Ectodermal cell (in vitro differentiated cells): ENCODE measurements at regions not wholly inside any gene's neighbourhood (a gene's known extent, or its start where the extent isn't known, plus 50 kb on each side); places are given as distances from the start of the nearest gene placed in this dataset.
"Not testable (repeated sequence)": the region's sequence is repeated elsewhere in the genome, so short reads cannot be mapped to it uniquely, and the experiment has no call there.

Experiments
- H3K27ac ChIP-seq: 2 replicates; pipeline ENCODE4 v1.7.0; 2013; ENCODE audit warnings: mild to moderate bottlenecking, low read depth, low read length; ENCODE audit not compliant: insufficient read depth, poor library complexity, severe bottlenecking
- H3K27me3 ChIP-seq: 2 replicates; pipeline ENCODE4 v1.7.0; 2013; ENCODE audit warnings: mild to moderate bottlenecking, low read length; ENCODE audit not compliant: insufficient read depth, control insufficient read depth, poor library complexity, severe bottlenecking
- H3K36me3 ChIP-seq: one replicate; pipeline ENCODE4 v1.7.0; 2013; ENCODE audit warnings: low read length; ENCODE audit not compliant: control insufficient read depth, insufficient read depth
- H3K4me1 ChIP-seq: one replicate; pipeline ENCODE4 v1.7.0; 2013; ENCODE audit warnings: low read length; ENCODE audit not compliant: control insufficient read depth, insufficient read depth
- H3K4me3 ChIP-seq: 2 replicates; pipeline ENCODE4 v1.7.0; 2013; ENCODE audit warnings: low read depth, low read length, control low read depth; ENCODE audit not compliant: insufficient read depth
- H3K9me3 ChIP-seq: 2 replicates; pipeline ENCODE4 v1.7.0; 2013; ENCODE audit warnings: mild to moderate bottlenecking, low read length, moderate library complexity; ENCODE audit not compliant: control insufficient read depth
- WGBS, 2 experiments: methylation state at CpG; one replicate each; pipeline ENCODE4 v1.1.7; 2013; ENCODE audit warnings: missing lambda C conversion rate in 2 of 2; 5-methylcytosine and 5-hydroxymethylcytosine counted together

DNA sequence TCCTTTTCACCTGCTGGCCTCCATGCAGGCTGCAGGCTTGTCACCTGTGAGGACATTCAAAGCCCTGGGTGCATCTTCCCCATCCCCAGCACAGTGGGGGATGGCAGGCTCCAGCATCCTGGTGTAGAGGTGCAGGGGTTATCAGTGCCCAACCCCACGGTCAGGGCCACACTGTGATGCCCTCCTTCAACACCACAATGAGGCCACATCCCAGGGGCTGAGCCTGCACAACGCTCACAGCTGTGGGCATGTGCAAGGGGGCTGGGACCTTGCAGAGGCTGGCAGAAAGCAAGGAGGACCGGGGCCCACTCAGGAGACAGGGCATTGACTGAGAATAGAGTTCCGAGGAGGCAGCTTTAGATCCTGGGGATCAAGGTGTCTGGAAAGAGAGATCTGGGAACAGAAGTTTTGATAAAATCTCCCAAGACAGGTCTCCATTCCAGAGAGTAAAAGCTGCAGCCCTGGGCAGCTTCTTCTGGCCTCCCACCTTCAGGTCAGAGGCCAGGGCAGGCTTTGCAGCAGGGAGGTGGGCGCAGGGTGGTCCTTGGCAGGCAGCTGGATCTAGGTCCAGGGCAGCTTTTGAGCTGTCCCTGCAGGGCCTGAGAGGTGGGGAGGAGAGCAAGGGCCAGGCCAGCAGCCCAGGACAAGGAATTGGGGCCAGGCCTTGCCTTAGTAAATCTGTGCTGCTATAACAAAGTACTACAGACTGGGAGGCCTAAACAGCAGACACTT is 250.8 kb upstream of the B3GAT1 start:
- no peaks in the 10 kb centered on the region for H3K4me1 ChIP-seq
- 90 to 95% methylated on average over 5 of the region's 5 CpGs for WGBS, 2 experiments
- no peaks in the 10 kb centered on the region for H3K27me3 ChIP-seq
- H3K4me3 ChIP-seq = no peak overlapping the region
- no peaks in the 10 kb centered on the region for H3K36me3 ChIP-seq
- H3K9me3 ChIP-seq = no peaks in the 10 kb centered on the region
- no peak overlapping the region for H3K27ac ChIP-seq

DNA sequence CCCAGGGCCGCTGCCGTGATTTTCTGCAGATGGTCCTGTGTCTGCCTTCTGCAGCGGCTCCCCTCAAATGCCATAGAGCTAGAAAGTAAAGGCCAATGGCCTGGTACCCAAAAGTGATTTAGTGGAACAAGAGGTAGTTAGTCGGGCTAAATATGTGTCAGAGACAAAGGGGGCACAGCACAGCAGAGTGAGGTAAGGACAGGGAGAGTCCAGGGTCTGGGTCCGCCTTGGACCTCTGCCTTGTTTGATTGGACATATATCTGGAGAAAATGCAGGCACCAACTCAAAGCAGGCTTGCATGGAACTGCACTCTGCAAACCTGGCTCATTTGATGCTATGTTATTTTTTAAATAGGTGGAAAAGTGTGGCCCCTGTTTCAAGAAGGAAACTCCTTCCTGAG is 249.6 kb upstream of the B3GAT1 start:
- Histone ChIP-seq H3K27me3 (no peaks in the 10 kb centered on the region), H3K36me3 (no peaks in the 10 kb centered on the region), H3K4me1 (no peaks in the 10 kb centered on the region), H3K9me3 (no peaks in the 10 kb centered on the region), H3K27ac (no peak overlapping the region), H3K4me3 (no peak overlapping the region)
- WGBS, 2 experiments = 91 to 95% methylated on average over 5 of the region's 5 CpGs

DNA sequence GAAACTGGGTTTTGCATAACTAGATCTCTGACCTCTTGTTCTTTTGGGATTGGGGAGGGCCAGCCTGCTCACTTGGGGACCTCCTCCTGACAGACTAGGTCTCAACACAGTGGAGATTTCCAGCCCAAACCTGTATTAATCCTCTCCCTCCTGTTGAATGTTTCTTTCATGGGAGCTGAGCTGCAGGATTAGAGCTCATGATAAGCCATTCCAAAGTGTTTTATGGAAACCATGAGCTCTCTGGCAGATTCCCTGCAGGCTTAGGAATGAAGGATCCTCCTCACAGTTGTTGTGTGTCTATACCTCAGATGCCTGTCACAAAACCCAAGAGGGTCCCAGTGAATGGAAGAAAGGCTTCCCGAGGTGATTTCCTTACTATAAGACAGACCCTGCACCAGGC is 248.4 kb upstream of the B3GAT1 start:
- Histone ChIP-seq H3K4me3 (no peak overlapping the region), H3K36me3 (no peaks in the 10 kb centered on the region), H3K27me3 (no peaks in the 10 kb centered on the region), H3K4me1 (no peaks in the 10 kb centered on the region), H3K9me3 (no peaks in the 10 kb centered on the region), H3K27ac (no peak overlapping the region)
- WGBS, 2 experiments = 75 to 81% methylated on average over 1 of the region's 1 CpG

DNA sequence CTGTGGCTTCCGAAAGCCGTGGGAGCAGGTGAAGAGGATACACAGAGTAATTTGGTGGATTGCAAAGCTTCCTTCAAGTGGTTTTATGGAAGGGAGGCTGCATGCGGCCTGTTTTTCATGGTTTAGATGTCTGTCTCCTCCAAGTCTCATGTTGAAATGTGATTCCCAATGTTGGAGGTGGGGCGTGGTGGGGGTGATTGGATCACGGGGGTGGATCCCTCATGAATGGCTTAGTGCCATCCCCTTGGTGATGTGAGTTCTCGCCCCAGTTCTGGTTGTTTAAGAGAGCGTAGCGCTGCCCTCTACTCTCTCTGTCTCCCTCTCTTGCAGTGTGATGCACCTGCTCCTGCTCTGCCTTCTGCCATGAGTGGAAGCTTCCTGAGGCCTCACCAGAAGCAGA is 247.8 kb upstream of the B3GAT1 start:
- H3K27me3 ChIP-seq = no peaks in the 10 kb centered on the region
- no peaks in the 10 kb centered on the region for H3K4me1 ChIP-seq
- whole genome bisulfite sequencing, 2 experiments = 93 to 94% methylated on average over 8 of the region's 8 CpGs
- H3K27ac ChIP-seq = no peak overlapping the region
- no peaks in the 10 kb centered on the region for H3K9me3 ChIP-seq
- H3K4me3 ChIP-seq = no peak overlapping the region
- no peaks in the 10 kb centered on the region for H3K36me3 ChIP-seq

DNA sequence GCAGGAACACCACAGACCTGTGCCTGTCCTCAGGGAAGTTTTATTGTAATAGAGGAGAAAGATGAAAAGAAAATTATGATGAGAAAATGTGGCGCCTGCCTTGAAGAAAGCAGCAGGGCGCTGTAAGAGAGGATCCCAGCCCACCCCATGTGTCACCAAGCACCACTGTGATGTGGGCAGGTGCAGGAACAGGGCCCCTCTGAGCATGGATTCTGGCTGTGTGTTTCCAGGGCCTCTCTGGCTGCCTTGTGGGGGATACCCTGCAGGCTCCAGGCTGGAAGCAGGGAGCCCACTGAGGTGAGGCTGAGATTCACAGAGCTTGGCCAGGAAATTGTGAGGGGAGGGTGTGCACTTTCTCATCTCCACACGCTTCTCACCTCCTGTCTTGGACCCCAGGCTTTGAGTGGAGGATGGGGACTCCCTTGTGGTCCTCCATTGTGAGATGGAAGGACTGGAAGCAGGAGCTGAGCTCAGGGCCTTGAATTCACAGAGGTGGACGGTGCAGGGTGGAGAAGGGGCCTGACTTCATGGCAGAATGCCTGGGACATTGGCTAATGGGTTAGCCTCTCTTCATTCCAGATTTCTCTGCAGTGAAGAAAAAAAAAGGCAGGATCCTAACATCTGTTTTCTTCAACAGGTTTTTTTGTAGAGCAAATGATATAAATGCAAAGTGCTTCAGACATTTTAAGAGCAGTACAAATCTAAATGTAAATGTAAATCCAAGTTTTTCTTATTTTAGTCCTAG is 246.6 kb upstream of the B3GAT1 start:
- Histone ChIP-seq H3K4me1 (peaks cover 5% of the 10 kb centered on the region), H3K9me3 (no peaks in the 10 kb centered on the region), H3K27me3 (no peaks in the 10 kb centered on the region), H3K27ac (no peak overlapping the region), H3K4me3 (no peak overlapping the region), H3K36me3 (no peaks in the 10 kb centered on the region)
- 95% methylated on average over 4 of the region's 4 CpGs for WGBS, 2 experiments

DNA sequence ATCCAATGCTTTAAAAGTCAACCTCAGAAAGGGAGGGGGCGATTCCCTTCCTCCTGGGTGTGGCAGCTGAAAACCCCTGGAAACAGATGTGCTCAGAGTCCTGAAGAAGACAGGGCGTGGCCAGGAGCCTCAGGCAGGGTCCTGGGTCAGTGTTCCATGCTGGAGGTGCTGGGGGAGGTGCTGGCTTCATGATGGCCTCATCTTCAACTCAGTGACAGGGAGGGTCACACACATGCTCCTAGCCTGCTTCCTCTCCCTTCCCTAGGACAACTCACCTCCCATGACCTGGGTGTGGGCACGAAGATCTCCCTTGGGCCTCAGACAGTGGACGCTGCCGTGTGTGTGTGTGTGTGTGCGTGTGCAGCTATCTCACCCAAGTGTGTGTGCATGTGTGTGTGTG is 245.6 kb upstream of the B3GAT1 start:
- no peaks in the 10 kb centered on the region for H3K27me3 ChIP-seq
- no peaks in the 10 kb centered on the region for H3K36me3 ChIP-seq
- WGBS, 2 experiments = 74 to 81% methylated on average over 6 of the region's 6 CpGs
- no peaks in the 10 kb centered on the region for H3K9me3 ChIP-seq
- H3K4me3 ChIP-seq = no peak overlapping the region
- no peak overlapping the region for H3K27ac ChIP-seq
- peaks cover 5% of the 10 kb centered on the region for H3K4me1 ChIP-seq

DNA sequence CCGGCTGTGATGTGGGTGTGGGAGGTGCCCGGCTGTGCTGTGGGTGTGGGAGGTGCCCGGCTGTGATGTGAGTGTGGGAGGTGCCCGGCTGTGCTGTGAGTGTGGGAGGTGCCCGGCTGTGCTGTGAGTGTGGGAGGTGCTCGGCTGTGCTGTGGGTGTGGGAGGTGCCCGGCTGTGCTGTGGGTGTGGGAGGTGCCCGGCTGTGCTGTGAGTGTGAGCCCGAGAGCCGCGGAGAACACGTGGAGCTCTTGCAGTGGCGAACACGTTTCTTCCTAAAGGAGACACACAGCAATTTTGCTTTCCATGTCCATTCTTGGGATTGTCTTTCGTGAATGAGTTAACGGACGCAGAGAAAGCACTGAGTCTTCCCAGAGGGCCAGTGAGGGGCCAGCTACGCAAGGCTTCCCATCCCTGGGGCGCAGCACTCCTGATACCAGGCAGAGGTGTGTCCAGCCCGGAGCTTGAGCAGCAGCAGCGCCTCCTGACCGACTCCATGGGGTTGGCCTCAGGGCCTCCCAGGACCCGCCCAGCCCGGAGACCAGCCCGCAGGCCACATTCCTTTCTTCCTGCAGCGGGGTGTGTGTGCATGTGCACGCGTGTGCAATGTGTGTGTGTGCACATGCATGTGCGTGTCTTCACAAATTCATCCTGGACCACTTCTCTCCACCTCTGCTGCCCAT is 245.0 kb upstream of the B3GAT1 start:
- Histone ChIP-seq H3K27ac (no peak overlapping the region), H3K9me3 (no peaks in the 10 kb centered on the region), H3K4me3 (no peak overlapping the region), H3K36me3 (no peaks in the 10 kb centered on the region), H3K4me1 (peaks cover 5% of the 10 kb centered on the region), H3K27me3 (no peaks in the 10 kb centered on the region)
- 91 to 93% methylated on average over 26 to 27 of the region's 29 CpGs for WGBS, 2 experiments

DNA sequence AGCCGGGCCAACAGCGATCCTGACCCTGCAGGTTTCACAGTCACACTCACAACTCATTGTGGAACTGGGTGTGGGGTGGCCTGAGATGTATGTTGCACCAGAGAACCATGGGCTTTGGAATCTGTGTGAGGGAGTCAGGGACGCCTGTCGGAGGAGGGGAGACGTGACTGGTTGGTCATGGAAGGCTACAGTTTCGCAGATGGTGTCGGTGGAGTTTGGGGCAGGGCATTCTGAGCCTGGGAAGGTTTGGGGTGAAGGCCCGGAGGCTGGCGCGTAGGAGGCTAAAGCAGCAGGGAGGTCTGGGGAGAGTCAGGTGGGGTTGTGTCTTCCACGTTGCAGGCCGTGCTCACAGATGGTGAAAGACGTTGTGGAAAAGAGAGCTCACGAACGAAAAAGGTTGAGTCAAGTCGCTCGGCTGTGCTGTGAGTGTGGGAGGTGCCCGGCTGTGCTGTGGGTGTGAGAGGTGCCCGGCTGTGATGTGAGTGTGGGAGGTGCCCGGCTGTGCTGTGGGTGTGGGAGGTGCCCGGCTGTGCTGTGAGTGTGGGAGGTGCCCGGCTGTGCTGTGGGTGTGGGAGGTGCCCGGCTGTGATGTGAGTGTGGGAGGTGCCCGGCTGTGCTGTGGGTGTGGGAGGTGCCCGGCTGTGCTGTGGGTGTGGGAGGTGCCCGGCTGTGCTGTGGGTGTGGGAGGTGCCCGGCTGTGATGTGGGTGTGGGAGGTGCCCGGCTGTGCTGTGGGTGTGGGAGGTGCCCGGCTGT is 244.2 kb upstream of the B3GAT1 start:
- not testable (repeated sequence) for H3K27ac ChIP-seq, H3K36me3 ChIP-seq, H3K4me1 ChIP-seq, H3K4me3 ChIP-seq, H3K9me3 ChIP-seq, H3K27me3 ChIP-seq
- 95 to 96% methylated on average over 28 of the region's 29 CpGs for WGBS, 2 experiments

DNA sequence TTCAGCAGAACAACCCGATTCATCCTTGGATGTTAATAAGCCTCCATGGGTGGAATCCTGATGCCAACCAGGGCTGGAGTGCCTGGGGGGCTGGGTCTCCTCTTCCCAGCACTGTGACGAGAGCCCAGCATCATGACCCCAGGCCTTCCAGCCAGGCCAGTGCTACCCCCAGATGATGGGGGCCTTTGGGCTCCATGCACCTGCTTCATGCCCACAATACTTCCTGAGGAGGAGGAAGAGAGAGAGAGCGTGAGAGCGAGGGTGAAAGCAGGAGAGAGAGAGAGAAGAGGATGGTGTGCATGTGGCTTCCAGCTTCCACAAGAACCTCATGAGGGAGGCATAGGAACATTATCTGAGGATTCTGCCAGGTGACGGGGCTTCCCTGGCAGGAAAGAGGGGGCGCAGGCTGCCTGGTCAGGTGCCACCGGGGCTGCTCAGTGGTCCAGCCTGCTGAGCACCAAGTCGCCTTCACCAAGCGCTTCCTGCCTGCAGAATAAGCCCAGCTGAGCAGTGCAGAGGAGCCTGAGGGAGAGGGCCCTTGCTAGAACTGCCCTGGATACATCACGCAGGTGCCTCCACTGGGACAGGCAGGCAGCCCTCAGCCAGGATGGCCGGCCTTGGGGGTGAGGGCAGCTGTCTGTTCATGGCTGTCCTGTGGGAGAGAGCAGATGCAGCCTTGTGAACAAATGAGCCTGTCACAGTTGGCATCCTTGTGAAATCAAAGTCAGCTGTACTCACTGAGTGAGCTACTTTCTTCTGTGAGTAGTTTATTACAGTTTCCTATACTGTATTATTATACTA is 243.3 kb upstream of the B3GAT1 start:
- WGBS, 2 experiments = 92% methylated on average over 11 of the region's 11 CpGs
- Histone ChIP-seq H3K4me1 (peaks cover 5% of the 10 kb centered on the region), H3K4me3 (no peak overlapping the region), H3K36me3 (no peaks in the 10 kb centered on the region), H3K27ac (no peak overlapping the region), H3K9me3 (no peaks in the 10 kb centered on the region), H3K27me3 (no peaks in the 10 kb centered on the region)
